ENCODE measurements at regions not wholly inside any gene's neighbourhood (a gene's known extent, or its start where the extent isn't known, plus 50 kb on each side); places are given as distances from the start of the nearest gene placed in this dataset.

GRCh38 chr12:75786070-75786469 is 245.5 kb downstream of the PHLDA1 start:
- no peak for DNase-seq

- DNase-seq: no peak
Measured at GRCh38 chr12:75784591-75784990, 247.0 kb downstream of the PHLDA1 start.

DNA sequence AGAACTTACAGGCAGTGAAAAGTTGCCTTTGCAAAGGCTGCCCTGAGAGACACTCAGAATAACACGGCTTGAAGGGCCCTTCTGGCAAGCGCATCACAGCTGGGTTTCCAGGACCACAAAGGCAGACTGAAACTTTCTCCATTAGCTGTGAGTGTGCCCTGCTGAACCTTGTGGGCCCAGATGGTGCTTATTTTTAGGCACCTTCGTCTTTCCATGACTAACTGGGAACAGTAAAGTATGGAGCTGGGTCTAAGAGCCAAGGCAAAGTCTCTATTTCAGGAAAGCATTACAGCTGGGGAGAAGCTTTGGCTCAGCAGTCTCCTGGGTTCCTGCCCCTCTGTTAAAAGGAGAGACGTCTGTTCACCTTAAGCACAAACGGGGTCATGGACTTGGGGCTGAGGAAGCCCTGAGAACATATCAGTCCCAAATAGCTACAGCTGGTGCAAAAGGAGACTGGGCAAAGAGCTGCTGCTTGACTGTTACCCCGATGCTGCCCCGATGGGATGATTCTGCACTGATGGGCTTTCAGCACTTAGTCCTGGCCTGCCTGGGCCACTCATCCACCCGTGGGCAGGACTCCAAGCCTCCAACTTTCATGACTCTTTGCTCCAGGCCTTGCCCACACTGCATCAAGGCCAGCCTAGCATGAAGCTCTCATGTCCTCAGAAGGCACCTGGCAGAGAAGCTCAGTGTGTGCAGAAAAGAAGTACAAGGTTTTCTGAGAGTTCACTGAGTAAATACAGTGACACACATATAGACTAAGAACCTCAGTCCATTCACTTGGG is 248.3 kb downstream of the PHLDA1 start:
- DNase-seq: no peak

DNA sequence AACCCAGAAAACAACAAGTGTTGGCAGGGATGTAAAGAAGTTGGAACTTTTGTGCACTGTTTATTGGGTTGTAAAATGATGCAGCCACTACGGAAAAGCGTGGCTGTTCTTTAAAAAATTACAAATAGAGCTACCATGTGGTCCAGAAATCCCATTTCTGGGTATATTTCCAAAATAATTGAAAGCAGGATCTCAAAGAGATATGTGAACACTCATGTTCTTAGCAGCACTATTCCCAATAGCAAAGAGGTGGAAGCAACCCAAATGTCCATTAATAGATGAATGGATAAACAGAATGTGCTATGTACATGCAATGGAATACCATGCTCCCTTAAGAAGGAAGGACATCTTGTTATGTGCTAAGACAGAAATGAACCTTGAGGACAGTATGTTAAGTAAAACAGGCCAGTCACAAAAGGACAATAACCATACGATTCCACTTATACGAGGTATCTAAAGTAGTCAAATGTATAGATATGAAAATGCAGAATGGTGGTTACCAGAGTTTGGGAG is 249.5 kb downstream of the PHLDA1 start:
- no peak for DNase-seq

DNA sequence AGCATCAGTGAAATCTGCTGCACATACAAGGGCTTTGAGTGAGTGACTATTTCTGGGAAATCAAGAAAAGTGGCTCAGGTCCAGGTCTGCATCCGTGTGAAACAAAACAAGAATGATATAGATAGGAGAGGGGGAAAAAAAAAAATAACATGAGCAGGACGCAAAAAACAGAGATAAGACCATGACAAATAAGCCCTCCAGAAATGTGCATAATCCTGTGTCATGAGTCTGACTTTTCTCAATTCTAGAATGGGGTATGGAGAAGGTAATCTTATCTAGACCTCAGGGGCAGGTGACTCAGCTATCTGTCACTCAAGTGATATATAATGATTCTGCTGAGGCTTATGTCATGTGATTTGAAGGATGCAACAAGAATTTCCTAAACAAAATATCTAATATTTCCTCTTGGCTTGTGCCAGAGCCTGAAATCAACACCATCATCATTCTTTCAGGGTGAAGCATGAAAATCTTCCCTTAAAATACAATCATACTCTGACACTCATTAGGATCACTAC is 250.0 kb downstream of the PHLDA1 start:
- no peak for DNase-seq

- DNase-seq: no peak
Measured at GRCh38 chr12:75779891-75780496, 251.6 kb downstream of the PHLDA1 start.

DNA sequence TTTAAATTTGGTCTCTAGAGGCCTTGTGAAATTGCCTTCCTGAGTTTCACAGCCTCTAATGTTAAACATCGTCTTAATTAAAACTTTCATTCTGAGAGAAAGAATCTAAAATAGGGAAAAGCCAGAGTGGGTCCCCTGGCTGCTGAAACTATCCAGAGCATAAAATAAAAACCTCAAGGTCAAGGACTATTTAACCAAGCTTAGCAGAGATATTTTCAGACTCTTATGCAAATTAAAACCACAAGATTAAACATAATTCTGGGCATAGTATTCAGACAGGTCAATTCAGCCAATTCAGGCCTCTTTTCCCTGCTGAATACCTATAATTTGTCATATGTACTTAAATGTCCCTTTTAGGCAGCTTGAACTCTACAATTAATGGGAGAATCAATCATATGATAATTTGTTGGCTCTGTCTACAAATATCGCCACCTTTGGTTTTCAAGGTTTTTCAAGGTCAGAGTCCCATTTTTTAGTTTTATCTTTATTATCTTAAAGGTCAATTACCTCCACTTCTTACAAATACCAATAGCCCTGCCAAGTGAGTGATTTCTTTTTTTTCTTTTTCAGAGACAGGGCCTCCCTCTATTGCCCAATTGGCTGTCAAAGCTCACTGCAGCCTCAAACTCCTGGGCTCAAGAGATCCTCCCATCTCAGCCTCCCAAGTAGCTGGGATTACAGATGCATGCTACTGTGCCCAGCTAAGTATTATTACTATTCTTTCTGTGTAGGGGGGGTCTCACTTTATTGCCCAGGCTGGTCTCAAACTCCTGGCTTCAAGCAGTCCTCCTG is 257.1 kb downstream of the PHLDA1 start:
- DNase-seq: no peak

GRCh38 chr12:75773377-75773776 is 258.2 kb downstream of the PHLDA1 start:
- DNase-seq: no peak

DNA sequence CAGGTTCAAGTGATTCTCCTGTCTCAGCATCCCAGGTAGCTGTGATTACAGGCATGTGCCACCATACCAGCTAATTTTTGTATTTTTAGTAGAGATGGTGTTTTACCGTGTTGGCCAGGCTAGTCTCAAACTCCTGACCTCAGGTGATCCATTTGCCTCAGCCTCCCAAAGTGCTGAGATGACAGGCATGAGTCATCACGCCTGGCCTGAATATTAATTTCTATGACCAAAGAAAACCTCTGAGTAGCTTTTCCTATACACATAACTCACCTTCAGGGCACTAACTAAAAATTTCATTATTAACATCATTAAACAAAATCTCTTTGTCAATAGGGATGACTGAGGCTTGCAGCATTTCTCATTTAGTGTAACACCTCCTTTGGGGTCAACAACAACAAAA is 259.6 kb upstream of the KRR1 start:
- no peak for DNase-seq

DNA sequence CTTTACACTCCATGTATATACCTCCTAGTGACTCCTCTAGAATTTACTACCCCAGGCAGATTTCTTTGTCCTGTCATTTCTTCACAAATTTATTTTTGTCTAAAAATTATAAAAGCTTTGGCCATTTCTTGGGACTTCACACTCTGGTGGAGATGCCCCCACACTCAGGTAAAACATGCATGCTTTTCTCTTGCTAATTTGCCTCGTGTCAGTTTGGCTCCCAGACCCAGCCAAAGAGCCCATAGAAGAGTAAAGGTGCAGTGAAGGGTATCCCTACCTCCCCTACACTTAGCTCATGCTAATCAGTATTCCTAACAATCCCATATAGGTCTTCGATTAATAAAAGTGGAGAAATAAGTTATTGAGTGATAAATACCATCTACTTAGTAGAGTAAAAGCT is 256.5 kb upstream of the KRR1 start:
- DNase-seq: no peak

- no peak for DNase-seq
Measured at GRCh38 chr12:75766263-75767160, 255.1 kb upstream of the KRR1 start.

DNA sequence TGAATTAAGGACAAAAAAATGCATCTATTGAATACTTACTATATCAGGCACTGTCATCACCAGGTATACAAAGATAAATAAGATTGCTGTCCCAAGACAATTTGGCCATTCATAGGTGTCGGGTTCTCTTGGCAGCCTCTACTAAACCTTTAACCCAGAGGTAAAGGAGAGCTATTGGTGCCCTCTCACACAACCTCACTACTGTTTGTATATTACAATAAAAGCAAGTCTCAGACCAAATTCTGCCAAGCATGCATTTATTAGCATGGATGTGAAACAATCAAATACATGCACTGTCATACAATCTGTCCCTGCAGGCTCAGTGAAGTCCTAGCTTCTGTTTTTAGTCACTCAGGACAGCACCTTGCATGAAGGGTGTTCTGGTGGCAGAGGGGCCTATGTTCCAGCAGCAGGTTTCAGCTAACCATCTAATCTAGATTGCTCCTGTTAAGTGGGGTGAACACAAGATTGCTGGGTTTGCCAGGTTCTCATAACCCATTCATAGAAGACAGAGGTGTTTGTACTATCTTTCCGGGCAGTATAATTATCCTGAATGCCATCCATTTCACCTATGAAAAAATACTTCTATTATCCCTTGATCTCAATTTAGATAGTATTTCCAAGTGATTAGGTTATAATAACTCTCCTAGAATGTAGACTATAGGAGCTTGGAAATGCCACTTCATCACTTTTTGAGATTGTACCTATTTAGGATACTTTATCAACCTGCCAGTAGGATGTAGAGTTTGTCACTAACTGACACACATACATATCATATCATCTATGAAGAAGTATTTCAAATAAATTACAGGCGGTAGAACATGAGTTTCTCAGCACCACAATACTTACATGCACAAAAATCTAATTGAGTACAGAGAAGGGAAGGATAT is 254.0 kb upstream of the KRR1 start:
- no peak for DNase-seq

- DNase-seq: no peak
Measured at GRCh38 chr12:75764091-75764841, 252.9 kb upstream of the KRR1 start.

- no peak for DNase-seq
Measured at GRCh38 chr12:75760573-75761294, 249.3 kb upstream of the KRR1 start.

DNA sequence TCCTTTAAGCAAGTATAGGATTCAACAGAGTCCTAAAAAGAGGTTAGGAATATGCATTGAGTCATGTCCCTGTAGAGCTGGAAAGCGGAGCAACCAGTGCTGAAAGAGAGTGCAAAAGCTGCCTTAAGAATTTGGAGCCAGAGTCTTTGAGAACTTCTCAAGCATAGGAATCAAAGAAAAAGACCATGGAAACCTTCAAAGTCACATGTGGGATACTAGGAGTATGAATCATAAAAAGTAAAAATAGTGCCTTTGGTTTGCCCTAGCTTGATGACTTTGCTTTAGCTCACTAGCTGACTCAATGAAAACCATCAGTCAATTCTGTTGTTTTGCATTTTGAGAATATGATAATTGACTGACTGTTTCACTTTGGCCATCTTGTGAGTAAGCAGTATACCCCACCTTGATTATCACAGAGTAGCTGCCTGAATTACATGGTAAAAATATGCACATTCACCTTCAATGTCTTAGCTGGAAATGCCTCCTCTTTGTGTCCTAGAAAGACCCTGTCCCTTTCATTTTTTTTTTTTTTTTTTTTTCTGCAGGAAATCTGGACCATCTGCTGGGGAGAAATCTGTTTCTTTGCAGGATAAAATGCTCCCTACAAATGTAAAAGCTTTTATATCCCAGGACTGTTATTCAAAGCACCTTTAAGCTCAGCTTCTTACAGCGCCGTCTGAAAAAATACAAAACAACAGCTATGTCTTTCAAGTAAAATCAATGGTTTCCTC is 248.6 kb upstream of the KRR1 start:
- no peak for DNase-seq

GRCh38 chr12:75759196-75759595 is 247.8 kb upstream of the KRR1 start:
- no peak for DNase-seq

GRCh38 chr12:75756771-75757170 is 245.4 kb upstream of the KRR1 start:
- no peak for DNase-seq

GRCh38 chr12:75756111-75756510 is 244.7 kb upstream of the KRR1 start:
- no peak for DNase-seq

DNA sequence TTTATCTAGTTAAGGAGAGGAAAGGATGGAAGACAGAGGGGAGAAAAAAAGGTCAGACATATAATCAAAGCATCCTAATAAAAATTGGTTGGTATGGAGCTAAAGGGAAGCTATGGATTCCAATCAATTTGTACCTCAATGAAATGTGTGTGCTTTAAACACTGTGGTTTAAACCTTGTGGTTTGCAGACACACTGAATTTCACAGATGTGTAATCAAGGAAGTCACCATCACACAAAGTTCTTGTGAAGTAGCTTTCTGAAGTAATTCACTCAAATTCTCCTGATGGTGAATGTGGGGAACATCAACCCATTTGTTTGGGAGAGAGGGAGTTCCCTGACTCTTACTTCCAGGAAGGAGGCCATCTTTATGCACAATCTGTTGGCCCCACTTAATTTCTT is 243.3 kb upstream of the KRR1 start:
- DNase-seq: no peak

Data from stimulated activated CD4-positive, alpha-beta T cell treated with anti-CD3 and anti-CD28 coated beads, Interleukin-4, amount 100 ng/mL, for 1 hour (primary cell).